GM12878 (cell line): ENCODE measurements at regions not wholly inside any gene's neighbourhood (a gene's known extent, or its start where the extent isn't known, plus 50 kb on each side); places are given as distances from the start of the nearest gene placed in this dataset.

Experiments used
- ATAC-seq: fragments of 200-7000 bp; cut with Tn5 transposase; 3 replicates; pipeline ENCODE4 v1.9.1; 2020; ENCODE audit warnings: mild to moderate bottlenecking, moderate library complexity
- BruUV-seq: library from RNA; stranded (reverse); fragments of 400-500 nt; replicated peaks from 2 replicates; lab custom pipeline; 2021; lab: Mats Ljungman, UMichigan
- CTCF ChIA-PET: fragments of 300-600 bp; sonication (Branson Sonifier 250); formaldehyde crosslinking; extraction: SDS; loops from one replicate; lab custom pipeline; 2021; ENCODE audit warnings: inconsistent platforms; lab: Yijun Ruan, JAX
- POLR2A ChIA-PET: fragments of 350-600 bp; formaldehyde crosslinking; extraction: SDS; loops from one replicate; lab custom pipeline; 2021; ENCODE audit warnings: inconsistent platforms; lab: Charles Lee
- RAD21 ChIA-PET: fragments of 300-600 bp; sonication (Branson Sonifier 250); formaldehyde crosslinking; loops from one replicate; lab custom pipeline; 2023; ENCODE audit warnings: antibody characterized with exemption; ENCODE audit not compliant: unreplicated experiment; lab: Charles Lee
- SMC1A ChIA-PET: fragments of 300-600 bp; sonication (Branson Sonifier 250); formaldehyde crosslinking; loops from one replicate; lab custom pipeline; 2023; ENCODE audit not compliant: unreplicated experiment, uncharacterized antibody; lab: Charles Lee
- DNase-seq: peaks from one replicate; pipeline ENCODE4 v3.0.0-alpha.2; 2011; ENCODE audit warnings: low read depth, low spot score
- FAIRE-seq: peaks from 3 replicates; lab custom pipeline; 2011; peaks lifted over from hg19 to GRCh38; lab: Jason Lieb, UNC
- H2AFZ ChIP-seq: 2 replicates; pipeline ENCODE4 v1.6.0; 2011; ENCODE audit warnings: low read depth, low read length, control low read depth; ENCODE audit not compliant: control insufficient read depth
- H3K27ac ChIP-seq: 2 replicates; pipeline ENCODE4 v1.5.1; 2011; ENCODE audit warnings: control low read depth; ENCODE audit not compliant: control insufficient read depth, insufficient read depth
- H3K27me3 ChIP-seq, 2 experiments: replicated peaks in 1 of 2; 2 replicates each; pipeline versions ENCODE4 v1.6.0 to v1.6.1; 2011; ENCODE audit warnings: low read length in 1 of 2; ENCODE audit not compliant: control insufficient read depth in 2 of 2, insufficient read depth in 2 of 2
- H3K36me3 ChIP-seq, 2 experiments: 2 replicates each; pipeline ENCODE4 v1.5.1; 2011; ENCODE audit warnings: low read length in 1 of 2; ENCODE audit not compliant: control insufficient read depth in 2 of 2, insufficient read depth in 2 of 2
- H3K4me1 ChIP-seq: 2 replicates; pipeline ENCODE4 v1.6.1; 2011; ENCODE audit warnings: mild to moderate bottlenecking, low read length, moderate library complexity, mixed read lengths; ENCODE audit not compliant: control insufficient read depth, insufficient read depth
- H3K4me2 ChIP-seq: 2 replicates; pipeline ENCODE4 v1.6.0; 2011; ENCODE audit warnings: control low read depth; ENCODE audit not compliant: control insufficient read depth, insufficient read depth
- H3K4me3 ChIP-seq: fragments of 200-600 bp; sonication (generic); 2 replicates; pipeline ENCODE4 v1.5.1; 2016
- H3K79me2 ChIP-seq: 2 replicates; pipeline ENCODE4 v1.6.0; 2011; ENCODE audit warnings: low read length; ENCODE audit not compliant: control insufficient read depth, insufficient read depth
- H3K9ac ChIP-seq: 2 replicates; pipeline ENCODE4 v1.8.0; 2011; ENCODE audit warnings: low read length, control low read depth, mixed read lengths; ENCODE audit not compliant: control insufficient read depth, insufficient read depth
- H3K9me3 ChIP-seq: replicated peaks from 3 replicates; pipeline ENCODE4 v1.5.1; 2011; ENCODE audit warnings: mild to moderate bottlenecking, low read length; ENCODE audit not compliant: control insufficient read depth, insufficient read depth
- H4K20me1 ChIP-seq: 2 replicates; pipeline ENCODE4 v1.6.0; 2011; ENCODE audit not compliant: control insufficient read depth, insufficient read depth
- BRCA1 ChIP-seq: IDR thresholded peaks from 2 replicates; pipeline ENCODE4 v1.6.1; 2011; ENCODE audit warnings: low read depth, low read length, improper control_type of control experiment
- CBFB ChIP-seq: IDR thresholded peaks from 2 replicates; pipeline ENCODE4 v1.6.1; 2016; ENCODE audit warnings: antibody characterized with exemption, low read depth
- GABPA ChIP-seq: IDR thresholded peaks from 2 replicates; pipeline ENCODE4 v1.6.1; 2014; ENCODE audit warnings: antibody characterized with exemption, low read depth, mild to moderate bottlenecking, inconsistent platforms
- LARP7 ChIP-seq: fragments of 450-650 bp; IDR thresholded peaks from 2 replicates; pipeline ENCODE4 v1.6.1; 2017; ENCODE audit warnings: mild to moderate bottlenecking
- MEF2A ChIP-seq: IDR thresholded peaks from 2 replicates; pipeline ENCODE4 v1.6.1; 2011; ENCODE audit warnings: low read depth, mild to moderate bottlenecking, low read length, moderate library complexity; ENCODE audit not compliant: insufficient read depth
- POU2F2 ChIP-seq: IDR thresholded peaks from 3 replicates; pipeline ENCODE4 v1.6.1; 2011; ENCODE audit warnings: low read depth, mild to moderate bottlenecking, low read length, borderline replicate concordance
- RCOR1 ChIP-seq: conservative IDR thresholded peaks from 2 replicates; pipeline ENCODE4 v1.6.1; 2012; ENCODE audit warnings: low read depth, low read length, improper control_type of control experiment
- SRF ChIP-seq, 2 experiments: IDR thresholded peaks; 2 replicates each; pipeline ENCODE4 v1.6.1; 2011; ENCODE audit warnings: low read depth in 2 of 2, low read length in 2 of 2, mild to moderate bottlenecking in 1 of 2, moderate library complexity in 1 of 2
- WGBS: methylation state at CpG from one replicate; pipeline ENCODE4 v1.1.6; 2016; ENCODE audit warnings: low lambda C conversion rate; ENCODE audit not compliant: insufficient replicate concordance, insufficient coverage; ENCODE audit errors: missing lambda C conversion rate; 5-methylcytosine and 5-hydroxymethylcytosine counted together
- in situ Hi-C: fragments of 300-500 bp; cut with MboI; formaldehyde crosslinking; loops from 9 replicates; pipeline ENCODE4 v1.14.3; 2018; ENCODE audit warnings: mixed read lengths
- intact Hi-C: fragments of 100-400 bp; cut with micrococcal nuclease; formaldehyde crosslinking; loops from one replicate; pipeline ENCODE4 v1.14.2; 2022; ENCODE audit not compliant: unreplicated experiment

GRCh38 chr4:29566371-29566770, 1153.8 kb upstream of the PCDH7 start (continued):
- TF ChIP-seq LARP7 = no peak
- TF ChIP-seq CBFB = no peak
- no peak for TF ChIP-seq BRCA1
- no peak for TF ChIP-seq GABPA
- no peak for TF ChIP-seq RCOR1
- no peak for TF ChIP-seq MEF2A

DNA sequence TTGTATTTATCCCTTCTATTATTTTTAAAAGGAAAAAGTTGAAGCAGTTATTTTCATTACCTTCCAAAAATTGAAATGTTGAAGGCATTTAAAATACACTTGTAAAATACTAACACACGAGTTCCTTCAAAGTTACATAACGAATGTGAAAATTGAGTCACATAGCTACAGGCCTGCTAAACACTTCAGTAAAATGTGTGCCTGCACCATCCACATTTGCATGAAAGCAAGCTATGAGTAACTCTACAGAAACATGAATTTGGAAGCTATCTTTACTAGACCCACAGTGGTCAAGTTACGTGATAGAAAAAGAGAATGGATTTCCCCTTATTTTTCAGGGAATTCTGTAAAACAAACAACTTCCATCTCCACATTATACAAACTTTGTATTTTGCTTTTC, 1148.8 kb upstream of the PCDH7 start:
- Histone ChIP-seq H3K9me3 (no peaks in the 10 kb centered on the region), H3K9ac (no peak overlapping the region), H3K4me2 (no peak overlapping the region), H3K27ac (no peak overlapping the region), H3K4me3 (no peak overlapping the region), H4K20me1 (no peaks in the 10 kb centered on the region), H3K4me1 (no peaks in the 10 kb centered on the region)
- DNase-seq (no peak), ATAC-seq (peak; percentile 81), FAIRE-seq (no peak)
- intact Hi-C loops = no loop called here
- TF ChIP-seq POU2F2 = peak; percentile 24; the same call in 1 of the 3 replicates
- TF ChIP-seq SRF (IDR thresholded peaks at IDR 0.05; ENCODE audit: low read depth in 2 of 2, low read length in 2 of 2) = no peak
- TF ChIP-seq, all 136 proteins: peak for 1
- CTCF ChIA-PET = no interaction called here
- WGBS = 31% methylated on average over 3 of the region's 3 CpGs
- no peaks in the 10 kb centered on the region for H3K27me3 ChIP-seq
- RAD21 ChIA-PET = no interaction called here
- H3K36me3 ChIP-seq = no peaks in the 10 kb centered on the region
- no peaks in the 10 kb centered on the region for H3K79me2 ChIP-seq
- no peak overlapping the region for H2AFZ ChIP-seq
- BruUV-seq = no TSS peak
- SMC1A ChIA-PET = interaction anchor here (0.7 to 0.9 kb wide), 2 partner anchors 17 to 1343 kb away, joined by 3 to 4 read pairs; no protein-coding TSS in a partner anchor
- POLR2A ChIA-PET = no interaction called here
- in situ Hi-C loops = no loop called here
